22Rv1 (cell line): ENCODE measurements at regions not wholly inside any gene's neighbourhood (a gene's known extent, or its start where the extent isn't known, plus 50 kb on each side); places are given as distances from the start of the nearest gene placed in this dataset.
"Not testable (repeated sequence)": the region's sequence is repeated elsewhere in the genome, so short reads cannot be mapped to it uniquely, and the experiment has no call there.

Source experiments
- H3K27ac ChIP-seq: fragments of 450-650 bp; 2 replicates; pipeline ENCODE4 v1.5.1; 2017
- CTCF ChIP-seq: fragments of 450-650 bp; IDR thresholded peaks from 2 replicates; pipeline ENCODE4 v1.5.1; 2017; ENCODE audit warnings: mild to moderate bottlenecking
- ZFX ChIP-seq: fragments of 450-650 bp; IDR thresholded peaks from 2 replicates; pipeline ENCODE4 v1.6.1; 2017; ENCODE audit warnings: antibody characterized with exemption, borderline replicate concordance

- H3K27ac ChIP-seq: no peak overlapping the region
- no peak for TF ChIP-seq CTCF
- no peak for TF ChIP-seq ZFX
These were observed 481.4 kb upstream of the LMCD1 start for GRCh38 chr3:8020047-8020841.

- TF ChIP-seq CTCF: no peak
- TF ChIP-seq ZFX: no peak
- H3K27ac ChIP-seq: no peak overlapping the region
These were observed 473.7 kb upstream of the LMCD1 start for GRCh38 chr3:8027954-8028353.

- TF ChIP-seq ZFX (no peak), CTCF (no peak)
- no peak overlapping the region for H3K27ac ChIP-seq
These were observed 451.3 kb upstream of the LMCD1 start for GRCh38 chr3:8050283-8050682.

GRCh38 chr3:8052659-8053058 lies 449.0 kb upstream of the LMCD1 start:
- H3K27ac ChIP-seq: no peak overlapping the region
- TF ChIP-seq CTCF (no peak), ZFX (no peak)

- not testable (repeated sequence) for H3K27ac ChIP-seq
These were observed 433.5 kb upstream of the LMCD1 start for GRCh38 chr3:8068135-8068534.

GRCh38 chr3:8069471-8069870 lies 432.2 kb upstream of the LMCD1 start:
- no peak overlapping the region for H3K27ac ChIP-seq
- TF ChIP-seq CTCF (no peak), ZFX (no peak)

GRCh38 chr3:8070011-8070410 lies 431.6 kb upstream of the LMCD1 start:
- TF ChIP-seq ZFX (no peak), CTCF (no peak)
- no peak overlapping the region for H3K27ac ChIP-seq

GRCh38 chr3:8074740-8075139 lies 426.9 kb upstream of the LMCD1 start:
- H3K27ac ChIP-seq: not testable (repeated sequence)
